Aorta (tissue), 5 donors: ENCODE measurements at regions not wholly inside any gene's neighbourhood (a gene's known extent, or its start where the extent isn't known, plus 50 kb on each side); places are given as distances from the start of the nearest gene placed in this dataset.

Experiments
- ATAC-seq: fragments of 200-7000 bp; cut with Tn5 transposase; one replicate; pipeline ENCODE4 v1.9.1; 2022; ENCODE audit warnings: moderate library complexity; ENCODE audit not compliant: low FRiP score
- DNase-seq, 2 donors: peaks; one replicate each; pipeline ENCODE4 v3.0.0-alpha.2; 2020
- H3K27ac ChIP-seq, 2 donors: one replicate each; pipeline ENCODE4 v1.5.1; 2013; ENCODE audit warnings: low read length in 2 of 2, mild to moderate bottlenecking in 2 of 2, moderate library complexity in 2 of 2, control low read depth in 1 of 2, inconsistent platforms in 1 of 2, low read depth in 1 of 2
- H3K27me3 ChIP-seq, 2 donors: one replicate each; pipeline ENCODE4 v1.6.1; 2013; ENCODE audit warnings: control low read depth in 1 of 2, low read length in 1 of 2, mild to moderate bottlenecking in 1 of 2, moderate library complexity in 1 of 2; ENCODE audit not compliant: insufficient read depth in 2 of 2, control insufficient read depth in 1 of 2
- H3K36me3 ChIP-seq, 2 donors: one replicate each; pipeline ENCODE4 v1.6.1; 2013; ENCODE audit warnings: control low read depth in 1 of 2, low read length in 1 of 2, mild to moderate bottlenecking in 1 of 2; ENCODE audit not compliant: insufficient read depth in 2 of 2, control insufficient read depth in 1 of 2
- H3K4me1 ChIP-seq, 2 donors: one replicate each; pipeline ENCODE4 v1.6.1; 2013; ENCODE audit warnings: low read length in 2 of 2, control low read depth in 1 of 2, mild to moderate bottlenecking in 1 of 2, moderate library complexity in 1 of 2; ENCODE audit not compliant: insufficient read depth in 2 of 2, control insufficient read depth in 1 of 2
- H3K4me3 ChIP-seq, 2 donors: one replicate each; pipeline ENCODE4 v1.5.1; 2013; ENCODE audit warnings: low read length in 2 of 2, control low read depth in 1 of 2, mild to moderate bottlenecking in 1 of 2
- H3K9me3 ChIP-seq: one replicate; pipeline ENCODE4 v1.6.1; 2013; ENCODE audit warnings: mild to moderate bottlenecking, low read length; ENCODE audit not compliant: control insufficient read depth
- WGBS, 2 donors: extraction: QIAGEN DNeasy Blood & Tissue Kit; methylation state at CpG; one replicate each; pipeline ENCODE4 v1.1.7; 2013; 5-methylcytosine and 5-hydroxymethylcytosine counted together
- intact Hi-C, 2 donors: fragments of 100-400 bp; cut with DNase I; formaldehyde crosslinking; loops; one replicate each; pipeline versions ENCODE4 v1.14.2 to v1.15.0; 2022
- donor health status: healthy with polysubstance abuse.
- donor health status: Bipolar disorder and iron deficiency.
- donor health status: DM: no; HTN: no; CAD: no.
- donor health status: DM: no; HTN: no; CAD: no.
- donor health status: DM: yes; HTN: yes; CAD: no.

DNA sequence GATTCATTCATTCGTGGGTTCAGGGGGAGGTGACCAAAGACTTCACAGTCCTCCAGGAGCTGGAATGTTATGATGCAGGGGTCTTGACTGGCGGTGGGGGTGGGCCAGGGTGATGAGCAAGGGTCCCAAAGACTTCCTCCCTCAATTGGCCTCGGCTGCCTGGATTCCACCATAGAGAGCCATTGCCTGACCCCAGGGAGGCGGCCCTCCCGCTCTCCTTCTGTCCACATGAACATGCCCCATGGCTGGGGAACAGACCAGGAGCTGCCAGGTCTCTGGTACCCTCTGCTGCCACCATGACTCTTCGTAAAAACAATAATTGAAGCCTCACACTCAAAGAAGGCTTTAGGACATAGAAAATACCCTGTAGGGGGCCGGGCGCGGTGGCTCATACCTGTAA is 102.5 kb upstream of the CASZ1 start:
- ATAC-seq (no peak), DNase-seq (peak in 1 of 2 donors; percentile 17)
- H3K36me3 ChIP-seq, result no peaks in the 10 kb centered on the region
- H3K4me1 ChIP-seq, result no peaks in the 10 kb centered on the region
- H3K27me3 ChIP-seq, result no peaks in the 10 kb centered on the region
- H3K27ac ChIP-seq, result no peak overlapping the region
- no peak overlapping the region for H3K4me3 ChIP-seq
- WGBS, 2 donors, result 94 to 95% methylated on average over 9 of the region's 9 CpGs
- intact Hi-C loops, result no loop called here
- H3K9me3 ChIP-seq, result no peaks in the 10 kb centered on the region

DNA sequence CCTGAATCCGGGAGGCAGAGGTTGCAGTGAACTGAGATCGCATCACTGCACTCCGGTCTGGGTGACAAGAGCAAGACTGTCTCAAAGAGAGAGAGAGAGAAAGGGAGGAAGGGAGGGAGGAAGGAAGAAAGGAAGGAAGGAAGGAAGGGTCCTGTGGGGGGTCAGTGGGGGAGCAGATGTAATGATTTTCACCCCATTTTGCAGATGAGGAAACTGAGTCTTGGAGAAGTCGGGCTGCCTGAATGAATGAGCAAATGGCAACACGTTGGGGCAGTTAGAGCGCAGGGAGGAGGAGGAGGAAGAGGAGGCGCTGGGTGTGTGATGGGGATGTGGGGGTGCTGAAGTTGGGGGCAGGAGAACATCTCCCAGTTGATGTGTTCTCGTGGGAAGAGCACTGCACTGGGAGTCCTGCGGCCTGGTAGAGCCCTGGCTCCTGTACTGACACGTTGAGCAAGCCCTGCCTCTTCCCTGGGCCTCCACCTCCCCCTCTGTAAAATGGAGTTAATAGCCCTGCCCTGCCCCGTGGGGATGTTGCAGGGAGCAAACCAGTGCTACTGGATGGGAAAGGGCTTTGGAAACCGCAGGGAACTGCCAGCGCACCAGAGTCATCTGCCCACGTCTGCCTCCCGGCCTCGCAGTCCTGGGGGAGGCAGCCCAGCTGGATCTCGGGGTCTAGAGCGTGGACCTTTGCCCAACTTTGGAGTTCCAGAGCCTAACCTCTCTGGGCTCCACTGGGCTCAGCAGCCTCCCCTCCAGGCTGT is 103.2 kb upstream of the CASZ1 start:
- Histone ChIP-seq H3K27me3 (no peaks in the 10 kb centered on the region), H3K4me3 (no peak overlapping the region), H3K27ac (no peak overlapping the region), H3K36me3 (no peaks in the 10 kb centered on the region), H3K9me3 (no peaks in the 10 kb centered on the region), H3K4me1 (no peaks in the 10 kb centered on the region)
- 78 to 86% methylated on average over 17 to 18 of the region's 18 CpGs for WGBS, 2 donors
- intact Hi-C loops, result no loop called here
- ATAC-seq (no peak), DNase-seq (peak; percentile 21 to 68)

DNA sequence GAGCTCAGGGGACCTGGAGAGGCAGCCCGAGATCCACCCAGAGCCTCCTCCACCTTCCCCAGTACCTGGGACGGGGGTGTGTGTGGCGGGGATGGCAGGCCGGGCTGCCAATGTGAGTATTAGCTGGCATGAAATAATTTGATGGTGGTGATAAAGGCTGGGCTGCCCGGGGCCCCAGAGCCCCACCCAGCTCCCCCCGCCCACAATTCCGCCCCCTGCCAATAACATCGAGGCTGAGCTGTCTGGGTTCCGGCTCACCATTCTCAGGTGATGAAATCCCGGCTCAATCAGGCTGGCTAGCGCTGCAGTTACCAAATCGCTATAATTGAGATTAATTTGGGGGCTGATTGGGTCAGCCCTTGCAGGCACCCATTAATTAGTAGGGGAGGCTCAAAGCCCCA is 103.8 kb upstream of the CASZ1 start:
- Histone ChIP-seq H3K27ac (no peak overlapping the region), H3K36me3 (no peaks in the 10 kb centered on the region), H3K27me3 (no peaks in the 10 kb centered on the region), H3K4me1 (no peaks in the 10 kb centered on the region), H3K4me3 (no peak overlapping the region), H3K9me3 (no peaks in the 10 kb centered on the region)
- WGBS, 2 donors, result 70 to 80% methylated on average over 12 of the region's 12 CpGs
- no peak for ATAC-seq
- intact Hi-C loops, result no loop called here
- DNase-seq, result peak in 1 of 2 donors; percentile 25

DNA sequence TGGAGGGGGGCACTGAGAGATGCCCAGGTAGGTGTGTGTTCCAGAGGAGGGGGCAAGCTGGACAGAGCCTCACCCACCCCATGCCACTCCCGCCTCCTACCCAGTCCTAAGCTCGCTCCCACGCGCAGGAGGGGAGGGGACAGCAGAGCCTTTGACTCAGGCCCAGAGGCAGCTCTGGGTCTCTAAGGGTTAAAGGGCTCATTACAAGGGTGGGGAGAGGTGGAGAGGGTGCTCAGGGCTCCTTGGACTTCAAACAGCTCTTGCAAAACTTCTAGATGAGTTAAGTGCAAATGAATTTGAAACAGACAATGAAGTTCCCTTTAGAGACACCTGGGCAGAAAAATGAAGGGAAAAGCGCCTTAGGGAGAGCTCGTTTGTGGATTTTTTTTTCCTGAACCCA is 104.2 kb upstream of the CASZ1 start:
- intact Hi-C loops, result no loop called here
- ATAC-seq, result no peak

DNA sequence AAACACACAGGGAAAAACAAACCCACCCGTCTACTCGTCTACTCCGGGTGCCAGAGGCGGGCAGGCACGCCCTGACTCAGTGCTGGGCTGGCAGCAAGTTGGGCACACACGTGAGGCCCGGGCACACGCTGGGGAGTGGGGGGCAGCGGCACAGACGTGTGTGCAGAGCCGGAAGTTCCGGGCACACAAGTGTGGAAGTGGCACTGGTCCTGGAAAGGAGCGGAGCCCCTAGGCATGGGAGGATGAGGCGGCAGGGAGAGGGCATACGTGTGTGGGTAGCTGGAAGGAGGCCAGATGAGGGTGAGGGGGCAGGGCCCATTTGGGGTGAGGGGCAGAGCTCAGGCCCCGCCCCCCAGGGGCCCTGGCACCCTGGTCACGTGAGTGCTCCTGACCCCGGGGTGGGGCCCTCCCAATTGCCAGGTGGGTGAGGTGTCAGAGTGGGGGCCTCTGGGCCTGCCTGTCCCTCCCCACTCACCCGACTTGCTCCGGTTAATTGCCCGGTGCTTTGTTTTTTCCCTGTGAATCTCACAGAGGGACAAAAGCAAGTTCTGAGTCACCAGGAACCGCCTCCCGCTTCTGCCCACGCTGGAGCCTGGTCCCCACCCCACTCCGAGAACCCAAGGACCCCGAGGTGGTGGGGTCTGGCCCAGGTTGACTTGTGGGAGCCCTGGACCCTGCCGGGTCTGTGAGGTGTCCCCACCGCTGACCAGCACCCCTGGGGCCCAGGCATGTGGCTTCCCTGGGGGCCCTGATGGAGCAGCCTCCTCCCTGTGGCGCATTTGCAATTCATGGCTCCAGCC is 104.8 kb upstream of the CASZ1 start:
- WGBS, 2 donors, result 25 to 32% methylated on average over 27 to 29 of the region's 29 CpGs
- ATAC-seq, result peak; percentile 31
- no peaks in the 10 kb centered on the region for H3K27me3 ChIP-seq
- H3K27ac ChIP-seq, result no peak overlapping the region
- H3K4me3 ChIP-seq, result no peak overlapping the region
- no peaks in the 10 kb centered on the region for H3K4me1 ChIP-seq
- no peaks in the 10 kb centered on the region for H3K9me3 ChIP-seq
- intact Hi-C loops, result no loop called here
- H3K36me3 ChIP-seq, result no peaks in the 10 kb centered on the region
- peak; percentile 37 to 74 for DNase-seq

More for the DNA sequence above, 104.2 kb upstream of the CASZ1 start:
- Histone ChIP-seq H3K4me1 (no peaks in the 10 kb centered on the region), H3K27ac (no peak overlapping the region), H3K36me3 (no peaks in the 10 kb centered on the region), H3K9me3 (no peaks in the 10 kb centered on the region), H3K27me3 (no peaks in the 10 kb centered on the region), H3K4me3 (no peak overlapping the region)
- 34 to 52% methylated on average over 6 of the region's 6 CpGs for WGBS, 2 donors
- DNase-seq, result peak in 1 of 2 donors; percentile 42

DNA sequence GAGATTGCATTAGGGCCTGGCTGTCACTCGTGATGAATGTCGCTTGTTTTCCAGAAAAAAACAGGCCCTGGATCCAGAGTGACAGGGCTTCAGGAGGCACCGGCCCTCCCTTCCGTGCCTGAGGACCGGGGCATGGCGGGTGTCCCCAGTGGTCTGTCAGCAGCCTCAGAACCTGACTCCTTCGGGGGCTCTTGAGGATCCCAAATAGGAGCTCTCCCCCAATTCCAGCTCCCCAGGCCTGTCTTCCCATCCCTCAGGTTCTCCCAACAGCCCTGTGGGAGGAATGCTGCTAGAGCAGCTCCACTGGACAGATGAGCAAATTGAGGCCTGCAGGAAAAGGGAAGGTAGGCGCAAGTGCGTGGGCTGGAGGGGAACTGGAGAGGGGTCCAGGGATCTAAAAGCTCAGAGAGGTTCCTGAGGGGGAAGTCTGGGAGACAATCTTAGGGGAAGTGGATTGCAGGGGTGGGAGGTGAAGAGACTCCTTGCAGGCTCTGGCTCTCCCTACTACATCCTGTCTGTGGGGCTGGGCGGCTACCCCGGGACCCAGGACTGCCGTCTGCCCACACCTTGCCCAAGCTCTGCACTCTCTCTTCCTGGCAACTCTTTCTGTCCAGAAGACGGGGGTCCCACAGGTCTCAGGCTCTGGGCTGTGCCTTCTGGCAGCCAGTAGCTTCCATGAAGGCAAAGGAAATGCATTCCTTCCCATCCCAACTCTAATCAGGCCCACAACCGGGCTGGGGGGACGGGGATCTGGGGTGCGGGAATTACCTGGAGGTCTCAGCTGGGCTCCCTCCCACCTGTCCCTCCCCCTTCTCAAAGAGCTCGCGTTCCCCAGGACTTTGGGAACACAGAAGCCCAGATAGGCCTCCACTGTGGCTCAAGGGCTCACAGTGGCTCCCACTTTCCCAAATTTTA is 105.7 kb upstream of the CASZ1 start:
- H3K27me3 ChIP-seq, result no peaks in the 10 kb centered on the region
- H3K9me3 ChIP-seq, result no peaks in the 10 kb centered on the region
- no peak overlapping the region for H3K4me3 ChIP-seq
- DNase-seq, result peak; percentile 25 to 57
- ATAC-seq, result no peak
- no peaks in the 10 kb centered on the region for H3K4me1 ChIP-seq
- no peaks in the 10 kb centered on the region for H3K36me3 ChIP-seq
- H3K27ac ChIP-seq, result no peak overlapping the region
- WGBS, 2 donors, result 85 to 88% methylated on average over 18 of the region's 18 CpGs
- intact Hi-C loops, result no loop called here

DNA sequence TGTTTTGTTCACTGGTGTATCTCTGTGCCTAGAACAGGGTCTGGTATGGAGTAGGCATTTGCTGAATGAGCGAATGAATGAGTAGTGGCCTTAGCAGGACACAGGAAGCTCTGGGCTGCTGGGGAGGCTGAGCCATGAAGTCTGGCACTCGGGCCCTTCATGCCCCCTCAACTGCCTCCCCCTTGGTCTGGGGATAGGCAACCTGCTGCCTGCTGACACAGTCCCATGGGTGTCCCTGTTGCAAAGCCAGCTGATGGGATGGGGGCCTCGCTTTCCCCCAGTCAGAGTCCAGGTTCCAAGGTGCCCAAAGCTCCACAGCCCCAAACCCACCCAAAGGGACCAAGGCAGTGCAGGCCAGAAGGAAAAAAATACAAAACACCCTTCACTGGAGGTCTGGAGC is 107.0 kb upstream of the CASZ1 start:
- Histone ChIP-seq H3K4me1 (no peaks in the 10 kb centered on the region), H3K4me3 (no peak overlapping the region), H3K9me3 (no peaks in the 10 kb centered on the region), H3K27me3 (no peaks in the 10 kb centered on the region), H3K27ac (no peak overlapping the region), H3K36me3 (no peaks in the 10 kb centered on the region)
- WGBS, 2 donors, result 84 to 94% methylated on average over 3 of the region's 3 CpGs
- ATAC-seq (no peak), DNase-seq (peak in 1 of 2 donors; percentile 63)
- intact Hi-C loops, result no loop called here

DNA sequence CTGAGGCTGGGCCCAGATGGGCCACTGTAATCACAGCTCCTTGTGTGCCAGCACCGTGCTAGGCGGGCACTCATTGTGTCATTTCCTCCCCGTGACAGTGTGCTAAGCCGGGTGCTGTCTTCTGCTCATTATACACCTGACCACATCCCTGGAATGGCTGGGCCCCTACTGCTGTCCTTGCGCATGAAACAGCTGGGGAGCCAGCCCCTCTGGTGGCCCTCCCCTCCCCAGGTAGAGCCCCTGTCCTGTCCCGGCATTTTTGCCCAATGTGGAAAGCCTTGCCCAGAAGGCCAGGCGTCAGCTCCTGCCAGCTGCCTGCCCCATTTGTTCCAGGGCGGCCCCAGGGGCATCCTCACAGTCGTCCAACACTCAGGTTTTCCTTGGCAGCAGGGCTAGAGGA is 107.4 kb upstream of the CASZ1 start:
- DNase-seq, result peak; percentile 14 to 57
- no peaks in the 10 kb centered on the region for H3K36me3 ChIP-seq
- ATAC-seq, result no peak
- H3K4me1 ChIP-seq, result no peaks in the 10 kb centered on the region
- H3K27ac ChIP-seq, result no peak overlapping the region
- WGBS, 2 donors, result 25 to 32% methylated on average over 9 of the region's 9 CpGs
- no peaks in the 10 kb centered on the region for H3K27me3 ChIP-seq
- no peak overlapping the region for H3K4me3 ChIP-seq
- intact Hi-C loops, result no loop called here
- no peaks in the 10 kb centered on the region for H3K9me3 ChIP-seq
